Prostate gland (tissue), 2 donors: ENCODE measurements at regions not wholly inside any gene's neighbourhood (a gene's known extent, or its start where the extent isn't known, plus 50 kb on each side); places are given as distances from the start of the nearest gene placed in this dataset.

Source experiments
- DNase-seq: peaks from one replicate; pipeline ENCODE4 v3.0.0-alpha.2; 2019; ENCODE audit warnings: low spot score
- H3K27ac ChIP-seq, 2 donors: fragments of 200-600 bp; sonication (generic); 2 replicates each; pipeline ENCODE4 v1.5.1; 2017 to 2019
- H3K27me3 ChIP-seq: fragments of 200-600 bp; sonication (generic); replicated peaks from 2 replicates; pipeline ENCODE4 v1.5.1; 2019; ENCODE audit not compliant: insufficient read depth
- H3K36me3 ChIP-seq, 2 donors: fragments of 200-600 bp; sonication (generic); 1 replicate in 1 of 2; 2 replicates in 1 of 2; pipeline versions ENCODE4 v1.5.1 to v1.8.1; 2017 to 2019
- H3K4me1 ChIP-seq: fragments of 200-600 bp; sonication (generic); replicated peaks from 2 replicates; pipeline ENCODE4 v1.5.1; 2019
- H3K4me3 ChIP-seq, 2 donors: fragments of 200-600 bp; sonication (generic); 2 replicates each; pipeline ENCODE4 v1.5.1; 2017 to 2019
- H3K9me3 ChIP-seq: fragments of 200-600 bp; sonication (generic); 2 replicates; pipeline ENCODE4 v1.5.1; 2017
- CTCF ChIP-seq, 4 experiments: fragments of 200-600 bp in 2 of 4; fragments of 450-650 bp in 2 of 4; sonication (generic) in 2 of 4; IDR thresholded peaks; 1 replicate in 3 of 4; 2 replicates in 1 of 4; pipeline ENCODE4 v1.5.1; 2016 to 2019; ENCODE audit warnings: antibody characterized with exemption in 4 of 4, mild to moderate bottlenecking in 2 of 4, moderate library complexity in 2 of 4
- POLR2A ChIP-seq: fragments of 450-650 bp; IDR thresholded peaks from one replicate; pipeline ENCODE4 v1.6.1; 2016; ENCODE audit warnings: antibody characterized with exemption, mild to moderate bottlenecking
- POLR2AphosphoS5 ChIP-seq: sonication (generic); formaldehyde crosslinking; IDR thresholded peaks from one replicate; pipeline ENCODE4 v1.6.1; 2017; ENCODE audit warnings: antibody characterized with exemption
- WGBS: methylation state at CpG from one replicate; pipeline ENCODE4 v1.1.5; 2018; 5-methylcytosine and 5-hydroxymethylcytosine counted together
- intact Hi-C: fragments of 100-400 bp; cut with DNase I; formaldehyde crosslinking; loops from one replicate; pipeline ENCODE4 v1.14.2; 2022

GRCh38 chr4:183837222-183837621 lies 67.9 kb upstream of the STOX2 start:
- no peak for TF ChIP-seq POLR2AphosphoS5
- TF ChIP-seq CTCF (IDR thresholded peaks at IDR 0.05), result no peak
- TF ChIP-seq POLR2A, result no peak
- no peak overlapping the region for H3K27ac ChIP-seq
- H3K4me3 ChIP-seq, result no peak overlapping the region
- no peaks in the 10 kb centered on the region for H3K9me3 ChIP-seq
- no peaks in the 10 kb centered on the region for H3K4me1 ChIP-seq
- DNase-seq, result no peak
- no peaks in the 10 kb centered on the region for H3K36me3 ChIP-seq
- intact Hi-C loops, result loop anchor here (5.0 to 10.0 kb wide), 2 partner anchors 362 to 415 kb away; no protein-coding TSS in a partner anchor
- WGBS, result 91% methylated on average over 5 of the region's 5 CpGs
- no peaks in the 10 kb centered on the region for H3K27me3 ChIP-seq

GRCh38 chr4:183838987-183839712 lies 66.0 kb upstream of the STOX2 start:
- Histone ChIP-seq H3K9me3 (no peaks in the 10 kb centered on the region), H3K4me3 (no peak overlapping the region), H3K27ac (no peak overlapping the region), H3K27me3 (no peaks in the 10 kb centered on the region), H3K36me3 (no peaks in the 10 kb centered on the region), H3K4me1 (no peaks in the 10 kb centered on the region)
- TF ChIP-seq CTCF (IDR thresholded peaks at IDR 0.05), result peak in 2 of 4 experiments; percentile 20 to 22
- no peak for TF ChIP-seq POLR2A
- 69% methylated on average over 16 of the region's 16 CpGs for WGBS
- no peak for DNase-seq
- intact Hi-C loops, result loop anchor here (2.0 to 10.0 kb wide), 3 partner anchors 264 to 413 kb away; no protein-coding TSS in a partner anchor

- intact Hi-C loops, result loop anchor here (10.0 kb wide), 1 partner anchor 164 kb away; no protein-coding TSS in a partner anchor
- WGBS, result 16% methylated on average over 5 of the region's 5 CpGs
- Histone ChIP-seq H3K9me3 (no peaks in the 10 kb centered on the region), H3K27ac (no peak overlapping the region), H3K4me1 (no peaks in the 10 kb centered on the region), H3K27me3 (no peaks in the 10 kb centered on the region), H3K4me3 (no peak overlapping the region), H3K36me3 (no peaks in the 10 kb centered on the region)
- TF ChIP-seq CTCF (IDR thresholded peaks at IDR 0.05) (peak; percentile 77 to 91 (median 90)), POLR2A (no peak), POLR2AphosphoS5 (peak; percentile 50)
- peak; percentile 77 for DNase-seq
Measured at GRCh38 chr4:183840311-183840710, 64.8 kb upstream of the STOX2 start.

- TF ChIP-seq CTCF (IDR thresholded peaks at IDR 0.05) (no peak), POLR2AphosphoS5 (no peak), POLR2A (no peak)
- no peaks in the 10 kb centered on the region for H3K9me3 ChIP-seq
- no peaks in the 10 kb centered on the region for H3K27me3 ChIP-seq
- no peak overlapping the region for H3K27ac ChIP-seq
- H3K4me3 ChIP-seq, result no peak overlapping the region
- no peaks in the 10 kb centered on the region for H3K4me1 ChIP-seq
- intact Hi-C loops, result loop anchor here (1.0 to 10.0 kb wide), 2 partner anchors 164 to 327 kb away; no protein-coding TSS in a partner anchor
- 95% methylated on average over 8 of the region's 8 CpGs for WGBS
- H3K36me3 ChIP-seq, result no peaks in the 10 kb centered on the region
- no peak for DNase-seq
Measured at GRCh38 chr4:183841001-183841400, 64.1 kb upstream of the STOX2 start.

- Histone ChIP-seq H3K9me3 (no peaks in the 10 kb centered on the region), H3K4me1 (no peaks in the 10 kb centered on the region), H3K27me3 (no peaks in the 10 kb centered on the region), H3K36me3 (no peaks in the 10 kb centered on the region), H3K4me3 (no peak overlapping the region), H3K27ac (no peak overlapping the region)
- WGBS, result 84% methylated on average over 3 of the region's 3 CpGs
- no peak for TF ChIP-seq CTCF (IDR thresholded peaks at IDR 0.05)
- TF ChIP-seq POLR2A, result no peak
- no peak for TF ChIP-seq POLR2AphosphoS5
- intact Hi-C loops, result loop anchor here (10.0 kb wide), 1 partner anchor 163 kb away; no protein-coding TSS in a partner anchor
- no peak for DNase-seq
Measured at GRCh38 chr4:183842129-183842528, 63.0 kb upstream of the STOX2 start.
